ENCODE measurements at regions not wholly inside any gene's neighbourhood (a gene's known extent, or its start where the extent isn't known, plus 50 kb on each side); places are given as distances from the start of the nearest gene placed in this dataset.
A peak's percentile ranks its signal among the peaks of the same experiment; 100 is the strongest.

DNA sequence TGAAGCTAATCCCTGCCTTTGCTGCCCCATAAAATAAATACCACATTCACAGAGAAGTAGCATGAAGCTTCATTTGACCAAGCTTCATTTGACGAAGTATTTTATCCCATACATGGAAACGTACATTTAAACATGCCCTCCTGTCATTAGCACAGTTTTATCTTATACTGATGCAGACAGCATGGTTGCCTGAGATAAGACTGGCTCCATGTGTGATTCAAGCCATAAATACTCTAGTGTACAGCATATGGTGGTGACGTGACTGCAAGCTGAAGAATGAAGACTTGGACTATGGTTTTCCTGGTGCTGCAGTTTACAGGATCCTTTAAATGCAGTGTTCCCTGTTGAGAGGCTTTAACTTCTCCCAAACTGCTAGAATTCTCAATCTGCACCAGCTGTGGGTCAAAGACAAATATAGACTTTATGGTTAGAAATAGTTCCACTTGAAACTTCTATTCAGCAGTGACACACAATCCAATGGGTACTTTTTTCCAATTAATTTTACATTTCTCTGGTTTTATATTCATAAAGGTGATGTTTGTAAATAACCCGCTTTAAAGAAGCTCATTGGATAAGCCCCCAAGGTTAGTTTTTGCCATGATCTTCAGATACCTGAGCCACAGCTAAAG, 64.9 kb downstream of the CYB561 start (continued):
- TF ChIP-seq, protein P1, sequence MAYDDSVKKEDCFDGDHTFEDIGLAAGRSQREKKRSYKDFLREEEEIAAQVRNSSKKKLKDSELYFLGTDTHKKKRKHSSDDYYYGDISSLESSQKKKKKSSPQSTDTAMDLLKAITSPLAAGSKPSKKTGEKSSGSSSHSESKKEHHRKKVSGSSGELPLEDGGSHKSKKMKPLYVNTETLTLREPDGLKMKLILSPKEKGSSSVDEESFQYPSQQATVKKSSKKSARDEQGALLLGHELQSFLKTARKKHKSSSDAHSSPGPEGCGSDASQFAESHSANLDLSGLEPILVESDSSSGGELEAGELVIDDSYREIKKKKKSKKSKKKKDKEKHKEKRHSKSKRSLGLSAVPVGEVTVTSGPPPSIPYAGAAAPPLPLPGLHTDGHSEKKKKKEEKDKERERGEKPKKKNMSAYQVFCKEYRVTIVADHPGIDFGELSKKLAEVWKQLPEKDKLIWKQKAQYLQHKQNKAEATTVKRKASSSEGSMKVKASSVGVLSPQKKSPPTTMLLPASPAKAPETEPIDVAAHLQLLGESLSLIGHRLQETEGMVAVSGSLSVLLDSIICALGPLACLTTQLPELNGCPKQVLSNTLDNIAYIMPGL (CRISPR knock-in tag; IDR thresholded peaks at IDR 0.05): no peak
- no peak for TF ChIP-seq ZSCAN29 (IDR thresholded peaks at IDR 0.05)
- TF ChIP-seq, protein P2, sequence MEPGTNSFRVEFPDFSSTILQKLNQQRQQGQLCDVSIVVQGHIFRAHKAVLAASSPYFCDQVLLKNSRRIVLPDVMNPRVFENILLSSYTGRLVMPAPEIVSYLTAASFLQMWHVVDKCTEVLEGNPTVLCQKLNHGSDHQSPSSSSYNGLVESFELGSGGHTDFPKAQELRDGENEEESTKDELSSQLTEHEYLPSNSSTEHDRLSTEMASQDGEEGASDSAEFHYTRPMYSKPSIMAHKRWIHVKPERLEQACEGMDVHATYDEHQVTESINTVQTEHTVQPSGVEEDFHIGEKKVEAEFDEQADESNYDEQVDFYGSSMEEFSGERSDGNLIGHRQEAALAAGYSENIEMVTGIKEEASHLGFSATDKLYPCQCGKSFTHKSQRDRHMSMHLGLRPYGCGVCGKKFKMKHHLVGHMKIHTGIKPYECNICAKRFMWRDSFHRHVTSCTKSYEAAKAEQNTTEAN (CRISPR knock-in tag; IDR thresholded peaks at IDR 0.05): no peak
- TF ChIP-seq NFIC (IDR thresholded peaks at IDR 0.05): peak; percentile 72
- TF ChIP-seq, protein P3, sequence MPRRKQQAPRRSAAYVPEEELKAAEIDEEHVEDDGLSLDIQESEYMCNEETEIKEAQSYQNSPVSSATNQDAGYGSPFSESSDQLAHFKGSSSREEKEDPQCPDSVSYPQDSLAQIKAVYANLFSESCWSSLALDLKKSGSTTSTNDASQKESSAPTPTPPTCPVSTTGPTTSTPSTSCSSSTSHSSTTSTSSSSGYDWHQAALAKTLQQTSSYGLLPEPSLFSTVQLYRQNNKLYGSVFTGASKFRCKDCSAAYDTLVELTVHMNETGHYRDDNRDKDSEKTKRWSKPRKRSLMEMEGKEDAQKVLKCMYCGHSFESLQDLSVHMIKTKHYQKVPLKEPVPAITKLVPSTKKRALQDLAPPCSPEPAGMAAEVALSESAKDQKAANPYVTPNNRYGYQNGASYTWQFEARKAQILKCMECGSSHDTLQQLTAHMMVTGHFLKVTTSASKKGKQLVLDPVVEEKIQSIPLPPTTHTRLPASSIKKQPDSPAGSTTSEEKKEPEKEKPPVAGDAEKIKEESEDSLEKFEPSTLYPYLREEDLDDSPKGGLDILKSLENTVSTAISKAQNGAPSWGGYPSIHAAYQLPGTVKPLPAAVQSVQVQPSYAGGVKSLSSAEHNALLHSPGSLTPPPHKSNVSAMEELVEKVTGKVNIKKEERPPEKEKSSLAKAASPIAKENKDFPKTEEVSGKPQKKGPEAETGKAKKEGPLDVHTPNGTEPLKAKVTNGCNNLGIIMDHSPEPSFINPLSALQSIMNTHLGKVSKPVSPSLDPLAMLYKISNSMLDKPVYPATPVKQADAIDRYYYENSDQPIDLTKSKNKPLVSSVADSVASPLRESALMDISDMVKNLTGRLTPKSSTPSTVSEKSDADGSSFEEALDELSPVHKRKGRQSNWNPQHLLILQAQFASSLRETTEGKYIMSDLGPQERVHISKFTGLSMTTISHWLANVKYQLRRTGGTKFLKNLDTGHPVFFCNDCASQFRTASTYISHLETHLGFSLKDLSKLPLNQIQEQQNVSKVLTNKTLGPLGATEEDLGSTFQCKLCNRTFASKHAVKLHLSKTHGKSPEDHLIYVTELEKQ (CRISPR knock-in tag; IDR thresholded peaks at IDR 0.05): no peak
- TF ChIP-seq NFE2 (IDR thresholded peaks at IDR 0.05; ENCODE audit: low read depth): 0 out of 2 replicates have a peak, but pooled peaks have one; percentile 4
- TF ChIP-seq ZNF311 (CRISPR knock-in tag; IDR thresholded peaks at IDR 0.05): no peak
- no peak for TF ChIP-seq ZNF436 (CRISPR knock-in tag; IDR thresholded peaks at IDR 0.05)
- no peak for TF ChIP-seq ZNF224 (CRISPR knock-in tag; IDR thresholded peaks at IDR 0.05)
- TF ChIP-seq U2AF1 (optimal IDR thresholded peaks at IDR 0.05; ENCODE audit: low read depth, low read length): no peak
- TF ChIP-seq PML (IDR thresholded peaks at IDR 0.05; ENCODE audit: low read length): peak; percentile 92
- TF ChIP-seq KLF1 (tag; IDR thresholded peaks at IDR 0.05): no peak
- TF ChIP-seq L3MBTL2 (IDR thresholded peaks at IDR 0.05): peak; percentile 56; the same call in 1 of the 2 replicates
- no peak for TF ChIP-seq ZNF830 (CRISPR knock-in tag; IDR thresholded peaks at IDR 0.05)
- peak; percentile 91 for TF ChIP-seq KLF16 (IDR thresholded peaks at IDR 0.05)
- no peak for TF ChIP-seq PHF21A (IDR thresholded peaks at IDR 0.05; ENCODE audit: borderline replicate concordance, low read depth)
- no peak for TF ChIP-seq TFAM (CRISPR knock-in tag; conservative IDR thresholded peaks at IDR 0.05)
- no peak for TF ChIP-seq MXI1 (IDR thresholded peaks at IDR 0.05; ENCODE audit: low read depth, low read length)
- TF ChIP-seq, protein P4, sequence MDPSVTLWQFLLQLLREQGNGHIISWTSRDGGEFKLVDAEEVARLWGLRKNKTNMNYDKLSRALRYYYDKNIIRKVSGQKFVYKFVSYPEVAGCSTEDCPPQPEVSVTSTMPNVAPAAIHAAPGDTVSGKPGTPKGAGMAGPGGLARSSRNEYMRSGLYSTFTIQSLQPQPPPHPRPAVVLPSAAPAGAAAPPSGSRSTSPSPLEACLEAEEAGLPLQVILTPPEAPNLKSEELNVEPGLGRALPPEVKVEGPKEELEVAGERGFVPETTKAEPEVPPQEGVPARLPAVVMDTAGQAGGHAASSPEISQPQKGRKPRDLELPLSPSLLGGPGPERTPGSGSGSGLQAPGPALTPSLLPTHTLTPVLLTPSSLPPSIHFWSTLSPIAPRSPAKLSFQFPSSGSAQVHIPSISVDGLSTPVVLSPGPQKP (CRISPR knock-in tag; IDR thresholded peaks at IDR 0.05): no peak
